ENCODE measurements at regions not wholly inside any gene's neighbourhood (a gene's known extent, or its start where the extent isn't known, plus 50 kb on each side); places are given as distances from the start of the nearest gene placed in this dataset.

DNA sequence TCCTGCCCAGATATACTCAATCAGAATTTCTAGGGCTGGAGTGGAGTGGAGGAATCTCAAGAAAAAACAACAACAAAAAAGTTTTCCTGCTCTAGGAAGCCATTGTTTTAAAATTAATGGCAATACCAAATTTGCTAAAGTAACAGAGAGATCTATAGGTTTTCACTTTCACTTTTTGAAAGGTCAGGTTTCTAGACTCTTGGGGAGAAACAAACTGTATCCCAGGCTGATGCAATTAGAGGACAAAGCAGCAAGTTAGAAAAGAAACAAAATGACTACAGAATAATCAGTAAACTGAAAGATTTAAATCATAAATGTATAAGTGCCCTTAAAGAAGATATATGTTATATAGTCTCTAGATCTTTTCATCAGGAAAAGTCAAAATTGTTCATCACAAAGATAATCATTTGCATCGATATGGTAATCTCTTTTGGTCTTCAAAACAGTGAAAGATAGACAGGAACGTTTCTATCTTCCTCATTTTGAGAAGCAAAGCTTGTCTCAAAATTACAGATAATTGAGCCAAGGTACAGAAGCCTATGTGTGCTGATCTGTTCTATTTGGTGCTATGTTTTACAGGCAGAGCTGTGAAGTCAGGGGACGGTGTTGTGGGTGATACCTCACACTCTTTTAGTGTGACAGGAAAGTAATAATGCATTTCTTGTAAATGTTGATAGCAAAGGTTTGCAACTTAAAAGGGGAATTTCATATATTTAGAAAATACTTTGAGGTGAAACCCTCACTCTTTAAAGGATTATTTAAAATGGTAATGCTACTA is 1746.6 kb upstream of the C9orf72 start:
- H3K27me3 ChIP-seq = no peaks in the 10 kb centered on the region
- H3K36me3 ChIP-seq = no peaks in the 10 kb centered on the region
- TF ChIP-seq, protein P1, sequence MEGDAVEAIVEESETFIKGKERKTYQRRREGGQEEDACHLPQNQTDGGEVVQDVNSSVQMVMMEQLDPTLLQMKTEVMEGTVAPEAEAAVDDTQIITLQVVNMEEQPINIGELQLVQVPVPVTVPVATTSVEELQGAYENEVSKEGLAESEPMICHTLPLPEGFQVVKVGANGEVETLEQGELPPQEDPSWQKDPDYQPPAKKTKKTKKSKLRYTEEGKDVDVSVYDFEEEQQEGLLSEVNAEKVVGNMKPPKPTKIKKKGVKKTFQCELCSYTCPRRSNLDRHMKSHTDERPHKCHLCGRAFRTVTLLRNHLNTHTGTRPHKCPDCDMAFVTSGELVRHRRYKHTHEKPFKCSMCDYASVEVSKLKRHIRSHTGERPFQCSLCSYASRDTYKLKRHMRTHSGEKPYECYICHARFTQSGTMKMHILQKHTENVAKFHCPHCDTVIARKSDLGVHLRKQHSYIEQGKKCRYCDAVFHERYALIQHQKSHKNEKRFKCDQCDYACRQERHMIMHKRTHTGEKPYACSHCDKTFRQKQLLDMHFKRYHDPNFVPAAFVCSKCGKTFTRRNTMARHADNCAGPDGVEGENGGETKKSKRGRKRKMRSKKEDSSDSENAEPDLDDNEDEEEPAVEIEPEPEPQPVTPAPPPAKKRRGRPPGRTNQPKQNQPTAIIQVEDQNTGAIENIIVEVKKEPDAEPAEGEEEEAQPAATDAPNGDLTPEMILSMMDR (IDR thresholded peaks at IDR 0.05) = no peak
- DNase-seq (ENCODE audit: low spot score in 2 of 2) = no peak
- H3K4me3 ChIP-seq = no peak overlapping the region
- H3K27ac ChIP-seq = no peak overlapping the region
- H3K4me1 ChIP-seq = no peaks in the 10 kb centered on the region
- no peaks in the 10 kb centered on the region for H3K9me3 ChIP-seq
- intact Hi-C loops (cut with DNase I) = no loop called here

DNA sequence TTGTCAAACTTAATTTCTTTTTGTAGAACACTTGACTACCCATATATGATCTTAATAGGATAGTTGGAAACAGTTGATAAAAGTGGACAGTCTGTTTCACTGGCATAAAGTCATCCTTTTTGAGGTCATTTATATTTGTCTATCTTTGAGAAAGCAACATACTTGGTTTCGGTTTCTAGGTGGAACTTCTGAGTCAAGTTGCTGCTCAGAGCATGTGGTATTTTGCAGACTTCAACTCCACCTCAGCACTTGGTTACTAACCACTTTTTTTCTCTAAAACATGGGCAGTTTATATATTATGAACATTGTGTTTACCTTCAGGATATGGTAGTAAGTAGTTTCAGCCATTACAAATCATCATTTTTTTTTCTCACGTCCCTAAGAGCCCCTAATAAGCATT is 1749.0 kb upstream of the C9orf72 start:
- intact Hi-C loops (cut with DNase I) = no loop called here
- no peaks in the 10 kb centered on the region for H3K27me3 ChIP-seq
- H3K36me3 ChIP-seq = no peaks in the 10 kb centered on the region
- DNase-seq (ENCODE audit: low spot score in 2 of 2) = no peak
- no peaks in the 10 kb centered on the region for H3K4me1 ChIP-seq
- no peak overlapping the region for H3K27ac ChIP-seq
- no peak overlapping the region for H3K4me3 ChIP-seq
- TF ChIP-seq, protein P1 (IDR thresholded peaks at IDR 0.05) = no peak
- H3K9me3 ChIP-seq = no peaks in the 10 kb centered on the region

DNA sequence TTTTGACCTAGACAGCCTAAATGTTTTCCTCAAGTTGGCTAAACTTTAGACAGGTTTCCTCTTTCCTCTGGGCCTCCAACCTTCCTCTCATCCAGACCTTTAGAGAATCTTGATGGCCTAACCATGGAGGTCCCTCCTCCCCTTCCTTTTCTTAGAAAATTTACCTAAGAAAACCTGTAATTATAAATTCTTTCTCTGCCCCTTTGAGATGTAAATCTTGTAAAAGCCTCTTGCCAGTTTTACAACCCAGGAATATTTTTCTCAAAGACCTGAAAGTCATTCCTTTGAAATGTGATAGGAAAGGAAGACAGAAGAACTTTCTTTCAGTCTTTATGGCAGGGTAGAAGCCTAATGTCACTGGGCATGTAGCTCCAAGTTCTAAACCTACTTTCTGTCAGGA is 1752.6 kb upstream of the C9orf72 start:
- H3K36me3 ChIP-seq = no peaks in the 10 kb centered on the region
- H3K9me3 ChIP-seq = no peaks in the 10 kb centered on the region
- DNase-seq (ENCODE audit: low spot score in 2 of 2) = no peak
- TF ChIP-seq, protein P1 (IDR thresholded peaks at IDR 0.05) = no peak
- no peak overlapping the region for H3K4me3 ChIP-seq
- no peaks in the 10 kb centered on the region for H3K4me1 ChIP-seq
- H3K27ac ChIP-seq = no peak overlapping the region
- intact Hi-C loops (cut with DNase I) = no loop called here
- no peaks in the 10 kb centered on the region for H3K27me3 ChIP-seq

DNA sequence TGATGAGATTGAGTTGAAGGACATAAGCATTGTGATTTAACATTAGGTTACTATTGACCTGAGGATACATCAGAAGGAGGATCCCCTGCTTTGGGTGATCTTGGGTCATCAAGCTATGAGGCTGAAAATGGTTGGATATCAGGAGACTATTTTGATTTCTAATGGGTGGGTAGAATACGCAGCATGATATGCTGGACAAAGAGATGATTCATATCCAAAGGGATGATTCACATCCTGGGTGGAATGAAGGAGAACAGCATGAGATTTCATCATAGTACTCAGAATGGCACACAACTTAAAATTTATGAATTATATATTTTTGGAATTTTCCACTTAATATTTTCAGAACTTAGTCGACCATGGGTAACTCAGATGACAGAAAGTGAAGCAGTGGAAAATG is 1759.5 kb upstream of the C9orf72 start:
- TF ChIP-seq, protein P1 (IDR thresholded peaks at IDR 0.05) = no peak
- H3K27me3 ChIP-seq = no peaks in the 10 kb centered on the region
- intact Hi-C loops (cut with DNase I) = no loop called here
- DNase-seq (ENCODE audit: low spot score in 2 of 2) = no peak
- no peaks in the 10 kb centered on the region for H3K4me1 ChIP-seq
- no peak overlapping the region for H3K4me3 ChIP-seq
- no peaks in the 10 kb centered on the region for H3K36me3 ChIP-seq
- no peaks in the 10 kb centered on the region for H3K9me3 ChIP-seq
- no peak overlapping the region for H3K27ac ChIP-seq

DNA sequence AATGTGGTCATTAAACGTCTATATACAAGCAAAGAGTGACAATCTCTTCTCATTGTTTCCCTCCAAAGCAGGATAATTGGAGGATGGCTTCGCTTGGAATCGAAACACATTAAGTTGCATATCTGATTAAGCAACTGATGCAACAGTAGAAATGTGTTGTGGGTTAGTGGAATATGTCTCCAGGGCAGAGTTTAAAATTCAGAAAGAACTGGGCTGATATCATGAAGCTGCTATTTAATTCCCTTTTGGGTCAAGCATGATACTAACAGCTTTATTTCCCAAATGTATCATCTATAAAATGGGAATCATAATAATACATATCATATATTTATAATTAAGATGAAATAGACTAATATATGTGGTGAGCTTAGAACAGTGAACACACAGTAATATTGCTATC is 1763.0 kb upstream of the C9orf72 start:
- no peaks in the 10 kb centered on the region for H3K9me3 ChIP-seq
- TF ChIP-seq, protein P1 (IDR thresholded peaks at IDR 0.05) = no peak
- no peaks in the 10 kb centered on the region for H3K36me3 ChIP-seq
- intact Hi-C loops (cut with DNase I) = no loop called here
- no peak for DNase-seq (ENCODE audit: low spot score in 2 of 2)
- H3K27me3 ChIP-seq = no peaks in the 10 kb centered on the region
- H3K27ac ChIP-seq = no peak overlapping the region
- H3K4me3 ChIP-seq = no peak overlapping the region
- no peaks in the 10 kb centered on the region for H3K4me1 ChIP-seq

DNA sequence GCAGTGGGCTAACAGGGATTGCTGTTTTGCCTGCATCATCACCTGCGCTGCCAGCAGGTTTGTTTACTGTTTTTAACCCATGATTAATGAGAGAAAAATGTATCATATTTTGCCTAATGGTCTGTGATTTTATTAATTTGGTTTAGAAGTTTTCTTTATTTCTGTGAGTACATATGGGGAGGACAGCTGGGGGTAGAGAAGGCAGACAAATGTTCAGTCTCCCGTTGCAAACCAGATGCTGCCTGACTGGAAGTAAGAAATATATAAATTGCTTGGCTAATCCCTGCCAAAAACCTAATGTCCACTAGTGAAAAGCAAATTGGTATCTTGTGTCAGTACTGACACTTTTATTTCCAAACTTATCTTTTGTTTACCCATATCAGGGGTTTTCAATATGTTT is 1766.1 kb upstream of the C9orf72 start:
- DNase-seq (ENCODE audit: low spot score in 2 of 2) = no peak
- H3K9me3 ChIP-seq = no peaks in the 10 kb centered on the region
- no peaks in the 10 kb centered on the region for H3K4me1 ChIP-seq
- H3K36me3 ChIP-seq = no peaks in the 10 kb centered on the region
- no peak overlapping the region for H3K4me3 ChIP-seq
- TF ChIP-seq, protein P1 (IDR thresholded peaks at IDR 0.05) = no peak
- intact Hi-C loops (cut with DNase I) = no loop called here
- no peak overlapping the region for H3K27ac ChIP-seq
- H3K27me3 ChIP-seq = no peaks in the 10 kb centered on the region

Measured in ascending aorta (tissue), 2 donors.